H1 (cell line): ENCODE measurements at regions not wholly inside any gene's neighbourhood (a gene's known extent, or its start where the extent isn't known, plus 50 kb on each side); places are given as distances from the start of the nearest gene placed in this dataset.

Experiments used
- CTCF ChIA-PET: fragments of 300-600 bp; sonication (Branson Sonifier 250); formaldehyde crosslinking; loops from one replicate; lab custom pipeline; 2021; ENCODE audit not compliant: partially characterized antibody; lab: Charles Lee
- POLR2A ChIA-PET: fragments of 300-600 bp; sonication (Branson Sonifier 250); formaldehyde crosslinking; loops from one replicate; lab custom pipeline; 2021; ENCODE audit warnings: inconsistent platforms; ENCODE audit not compliant: partially characterized antibody; lab: Charles Lee
- DNase-seq, 2 experiments: peaks; one replicate each; pipeline versions ENCODE4 v3.0.0 to v3.0.0-alpha.2; 2010 to 2022; ENCODE audit warnings: low spot score in 2 of 2, low read depth in 1 of 2, mixed read lengths in 1 of 2
- FAIRE-seq: peaks from 2 replicates; lab custom pipeline; 2011; peaks lifted over from hg19 to GRCh38; lab: Jason Lieb, UNC
- H2AFZ ChIP-seq: 2 replicates; pipeline ENCODE4 v1.8.1; 2012; ENCODE audit warnings: low read length, inconsistent platforms
- H2AK5ac ChIP-seq: 2 replicates; pipeline ENCODE4 v1.6.1; 2013; ENCODE audit warnings: low read depth, low read length
- H2BK120ac ChIP-seq: replicated peaks from 2 replicates; pipeline ENCODE3; 2013; ENCODE audit warnings: low read depth, low read length, inconsistent platforms
- H2BK12ac ChIP-seq: 2 replicates; pipeline ENCODE4 v1.6.1; 2013; ENCODE audit warnings: low read depth, low read length
- H2BK15ac ChIP-seq: 2 replicates; pipeline ENCODE4 v1.6.1; 2013; ENCODE audit warnings: low read length
- H2BK20ac ChIP-seq: 2 replicates; pipeline ENCODE4 v1.6.1; 2013; ENCODE audit warnings: low read length
- H2BK5ac ChIP-seq: 2 replicates; pipeline ENCODE4 v1.6.1; 2013; ENCODE audit warnings: low read depth, low read length
- H3K14ac ChIP-seq: 2 replicates; pipeline ENCODE4 v1.6.1; 2013; ENCODE audit warnings: inconsistent platforms; ENCODE audit not compliant: insufficient read length
- H3K18ac ChIP-seq: 2 replicates; pipeline ENCODE4 v1.6.1; 2013; ENCODE audit warnings: low read length; ENCODE audit errors: extremely low read depth
- H3K23ac ChIP-seq: 2 replicates; pipeline ENCODE4 v1.6.1; 2013; ENCODE audit warnings: inconsistent platforms; ENCODE audit not compliant: insufficient read length
- H3K23me2 ChIP-seq: 2 replicates; pipeline ENCODE4 v1.6.1; 2013; ENCODE audit warnings: low read depth, low read length
- H3K27ac ChIP-seq: 2 replicates; pipeline ENCODE4 v1.6.1; 2011; ENCODE audit warnings: low read depth, low read length, inconsistent platforms
- H3K27me3 ChIP-seq, 4 experiments: replicated peaks in 1 of 4; 1 replicate in 1 of 4; 2 replicates in 3 of 4; pipeline versions ENCODE4 v1.6.1 to v1.8.1; 2011 to 2013; ENCODE audit warnings: low read length in 3 of 4, mild to moderate bottlenecking in 3 of 4, inconsistent platforms in 2 of 4, mixed read lengths in 2 of 4, moderate library complexity in 1 of 4; ENCODE audit not compliant: control insufficient read depth in 3 of 4, insufficient read depth in 3 of 4; ENCODE audit errors: extremely low read depth in 1 of 4
- H3K36me3 ChIP-seq, 4 experiments: 2 replicates each; pipeline versions ENCODE4 v1.6.1 to v1.8.1; 2011 to 2013; ENCODE audit warnings: mild to moderate bottlenecking in 4 of 4, low read length in 3 of 4, moderate library complexity in 2 of 4, control low read depth in 1 of 4, inconsistent platforms in 1 of 4; ENCODE audit not compliant: insufficient read depth in 4 of 4, control insufficient read depth in 2 of 4
- H3K4ac ChIP-seq: replicated peaks from 2 replicates; pipeline ENCODE3; 2013; ENCODE audit warnings: low read length, low read depth, mixed read lengths, inconsistent platforms; ENCODE audit not compliant: insufficient read length
- H3K4me1 ChIP-seq, 4 experiments: replicated peaks in 1 of 4; 1 replicate in 1 of 4; 2 replicates in 3 of 4; pipeline versions ENCODE4 v1.6.1 to v1.8.1; 2011 to 2013; ENCODE audit warnings: low read length in 3 of 4, inconsistent platforms in 2 of 4, mixed read lengths in 1 of 4; ENCODE audit not compliant: insufficient read depth in 4 of 4, control insufficient read depth in 3 of 4
- H3K4me2 ChIP-seq, 2 experiments: 2 replicates each; pipeline versions ENCODE4 v1.6.1 to v1.8.1; 2011 to 2013; ENCODE audit warnings: low read depth in 2 of 2, low read length in 2 of 2, control low read depth in 1 of 2, inconsistent platforms in 1 of 2, mild to moderate bottlenecking in 1 of 2; ENCODE audit not compliant: insufficient read depth in 1 of 2
- H3K4me3 ChIP-seq, 4 experiments: fragments of 200-600, 300-600 bp in 1 of 4; sonication (generic), shearing (Covaris generic), sonication (Bioruptor Twin) in 1 of 4; 2 replicates each; pipeline versions ENCODE4 v1.5.1 to v1.8.1; 2011 to 2016; ENCODE audit warnings: low read length in 4 of 4, low read depth in 3 of 4, control low read depth in 2 of 4, inconsistent platforms in 2 of 4, mild to moderate bottlenecking in 2 of 4, mixed read lengths in 1 of 4, moderate library complexity in 1 of 4; ENCODE audit not compliant: insufficient read depth in 2 of 4; ENCODE audit errors: extremely low read depth in 1 of 4
- H3K56ac ChIP-seq: replicated peaks from 2 replicates; pipeline ENCODE3; 2013; ENCODE audit warnings: low read depth, mild to moderate bottlenecking, mixed read lengths, low read length, inconsistent platforms; ENCODE audit not compliant: insufficient read length
- H3K79me1 ChIP-seq: 2 replicates; pipeline ENCODE4 v1.6.1; 2013; ENCODE audit warnings: low read depth, low read length, control low read depth
- H3K79me2 ChIP-seq, 2 experiments: 2 replicates each; pipeline versions ENCODE4 v1.6.1 to v1.8.1; 2012 to 2013; ENCODE audit warnings: low read length in 2 of 2, mild to moderate bottlenecking in 2 of 2, inconsistent platforms in 1 of 2; ENCODE audit not compliant: insufficient read depth in 2 of 2, control insufficient read depth in 1 of 2
- H3K9ac ChIP-seq, 4 experiments: replicated peaks in 1 of 4; 1 replicate in 1 of 4; 2 replicates in 3 of 4; pipeline versions ENCODE4 v1.6.1 to v1.8.1; 2011 to 2013; ENCODE audit warnings: low read depth in 3 of 4, low read length in 3 of 4, control low read depth in 2 of 4, mild to moderate bottlenecking in 2 of 4, moderate library complexity in 2 of 4, inconsistent platforms in 1 of 4; ENCODE audit errors: extremely low read depth in 1 of 4
- H3K9me3 ChIP-seq, 2 experiments: 2 replicates each; pipeline versions ENCODE4 v1.6.1 to v1.8.1; 2012 to 2013; ENCODE audit warnings: mild to moderate bottlenecking in 2 of 2, moderate library complexity in 2 of 2, control low read depth in 1 of 2, inconsistent platforms in 1 of 2, low read depth in 1 of 2, low read length in 1 of 2, mixed read lengths in 1 of 2; ENCODE audit not compliant: insufficient read depth in 2 of 2
- H4K20me1 ChIP-seq, 2 experiments: replicated peaks in 1 of 2; 2 replicates each; pipeline versions ENCODE3 to v1.8.1; 2011 to 2013; ENCODE audit warnings: inconsistent platforms in 2 of 2, low read length in 2 of 2, mild to moderate bottlenecking in 1 of 2; ENCODE audit not compliant: insufficient read depth in 2 of 2, control insufficient read depth in 1 of 2
- H4K5ac ChIP-seq: 2 replicates; pipeline ENCODE4 v1.6.1; 2013; ENCODE audit warnings: low read length, low read depth, mixed read lengths, inconsistent platforms; ENCODE audit not compliant: insufficient read length
- H4K8ac ChIP-seq: 2 replicates; pipeline ENCODE4 v1.8.0; 2013; ENCODE audit warnings: mild to moderate bottlenecking, moderate library complexity, low read length, inconsistent platforms; ENCODE audit not compliant: insufficient read depth; ENCODE audit errors: extremely low read depth
- H4K91ac ChIP-seq: replicated peaks from 2 replicates; pipeline ENCODE3; 2013; ENCODE audit warnings: low read length, mixed read lengths, inconsistent platforms; ENCODE audit not compliant: insufficient read length
- JUN ChIP-seq: IDR thresholded peaks from 2 replicates; pipeline ENCODE4 v1.6.1; 2011; ENCODE audit warnings: low read depth, mild to moderate bottlenecking, improper control_type of control experiment, low read length
- WGBS, 2 experiments: shearing (Covaris generic) in 1 of 2; methylation state at CpG; one replicate each; pipeline versions ENCODE4 v1.1.6 to v1.1.7; 2013 to 2015; ENCODE audit warnings: low lambda C conversion rate in 2 of 2, mixed read lengths in 2 of 2, inconsistent platforms in 1 of 2, low coverage in 1 of 2, missing lambda C conversion rate in 1 of 2; ENCODE audit not compliant: insufficient replicate concordance in 2 of 2, insufficient coverage in 1 of 2, insufficient read length in 1 of 2; ENCODE audit errors: extremely low coverage in 1 of 2, missing lambda C conversion rate in 1 of 2; 5-methylcytosine and 5-hydroxymethylcytosine counted together

DNA sequence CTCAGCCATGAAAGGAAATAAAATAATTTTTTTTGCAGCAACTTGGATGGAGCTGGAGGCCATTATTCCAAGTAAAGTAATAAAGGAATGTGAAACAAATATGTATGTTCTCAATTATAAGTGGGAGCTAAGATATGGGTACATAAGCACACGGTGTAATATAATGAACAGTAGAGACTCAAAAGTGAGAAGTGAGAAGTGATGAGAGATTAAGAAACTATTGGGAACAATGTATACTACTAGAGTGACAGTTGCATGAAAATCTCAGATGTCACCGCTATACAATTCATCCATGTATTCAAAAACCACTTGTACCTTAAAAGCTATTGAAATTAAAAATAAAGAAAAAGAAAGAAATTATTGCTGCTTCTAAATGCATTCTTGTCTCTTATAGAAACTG is 182.9 kb upstream of the TACR3 start:
- no peak overlapping the region for H3K4ac ChIP-seq
- H4K5ac ChIP-seq = no peak overlapping the region
- H3K27me3 ChIP-seq = no peaks in the 10 kb centered on the region
- CTCF ChIA-PET = interaction anchor here (1.0 to 3.0 kb wide), 2 partner anchors 12 to 32 kb away, joined by 3 to 14 read pairs; no protein-coding TSS in a partner anchor
- POLR2A ChIA-PET = no interaction called here
- WGBS, 2 experiments = 88% methylated on average over 2 of the region's 2 CpGs; no CpG with 5 or more reads in 1 of the 2 experiments
- no peak overlapping the region for H4K91ac ChIP-seq
- H2BK120ac ChIP-seq = no peak overlapping the region
- no peaks in the 10 kb centered on the region for H3K23me2 ChIP-seq
- no peak for TF ChIP-seq JUN
- H4K20me1 ChIP-seq = no peaks in the 10 kb centered on the region
- H2BK20ac ChIP-seq = no peak overlapping the region
- DNase-seq (no peak), FAIRE-seq (no peak)
- no peak overlapping the region for H2BK15ac ChIP-seq
- H3K4me3 ChIP-seq = no peak overlapping the region
- H4K8ac ChIP-seq = no peak overlapping the region
- no peak overlapping the region for H3K14ac ChIP-seq
- H3K9me3 ChIP-seq = 0 out of 4 replicates have a peak, but pooled peaks cover 0 to 4% of the 10 kb centered on the region in 2 experiments
- no peaks in the 10 kb centered on the region for H3K79me2 ChIP-seq
- no peak overlapping the region for H3K56ac ChIP-seq
- no peak overlapping the region for H3K18ac ChIP-seq
- H2AFZ ChIP-seq = no peak overlapping the region
- H2BK12ac ChIP-seq = no peak overlapping the region
- no peak overlapping the region for H2AK5ac ChIP-seq
- no peaks in the 10 kb centered on the region for H3K79me1 ChIP-seq
- no peak overlapping the region for H3K9ac ChIP-seq
- no peak overlapping the region for H3K23ac ChIP-seq
- no peaks in the 10 kb centered on the region for H3K4me1 ChIP-seq
- no peak overlapping the region for H3K4me2 ChIP-seq
- no peaks in the 10 kb centered on the region for H3K36me3 ChIP-seq
- H3K27ac ChIP-seq = no peak overlapping the region
- no peak overlapping the region for H2BK5ac ChIP-seq
